Smooth muscle cell of the brain vasculature (primary cell): ENCODE measurements at regions not wholly inside any gene's neighbourhood (a gene's known extent, or its start where the extent isn't known, plus 50 kb on each side); places are given as distances from the start of the nearest gene placed in this dataset.

Experiments used
- DNase-seq: peaks from one replicate; pipeline ENCODE4 v3.0.0-alpha.2; 2012; ENCODE audit warnings: low read depth, low spot score

DNA sequence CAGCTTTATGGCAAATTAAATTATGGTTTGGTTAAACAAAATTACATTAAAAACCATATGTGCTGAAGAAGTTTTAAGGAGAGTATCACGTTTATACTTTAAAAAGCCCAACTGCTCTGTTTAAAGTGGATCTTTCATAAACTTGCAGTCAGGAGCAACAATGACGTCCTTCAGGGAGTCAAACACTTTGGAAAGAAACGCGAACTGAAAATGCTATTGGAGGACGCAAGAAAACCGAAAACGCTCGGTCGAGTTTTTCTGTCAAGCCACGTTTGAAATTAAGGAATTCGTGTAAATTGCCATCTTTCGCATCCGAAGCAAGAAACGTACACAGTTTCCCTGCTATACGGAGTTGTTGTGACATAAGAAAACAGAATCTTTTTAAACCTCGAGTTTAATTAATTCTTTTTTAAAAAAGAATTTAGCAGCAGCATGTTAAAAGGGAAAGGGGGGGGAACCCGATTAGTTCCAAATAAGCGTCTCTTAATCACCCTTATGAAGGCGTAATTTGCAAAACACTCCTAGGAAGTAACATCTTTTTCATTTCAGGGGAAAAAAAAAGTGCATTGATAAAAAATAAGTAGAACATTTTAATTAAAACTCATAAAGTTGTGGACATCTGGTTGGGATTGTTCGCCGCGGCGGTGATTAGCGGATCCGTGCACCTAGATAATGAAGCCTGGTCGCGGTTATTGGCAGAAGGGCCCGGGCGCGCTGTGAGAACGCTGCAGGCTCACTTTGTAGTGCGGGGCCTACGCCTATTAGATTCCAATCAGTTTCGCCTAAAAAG, 295.4 kb downstream of the TFAP2C start:
- no peak for DNase-seq

- DNase-seq, result no peak
Measured at GRCh38 chr20:56925082-56925830, 296.1 kb downstream of the TFAP2C start.

DNA sequence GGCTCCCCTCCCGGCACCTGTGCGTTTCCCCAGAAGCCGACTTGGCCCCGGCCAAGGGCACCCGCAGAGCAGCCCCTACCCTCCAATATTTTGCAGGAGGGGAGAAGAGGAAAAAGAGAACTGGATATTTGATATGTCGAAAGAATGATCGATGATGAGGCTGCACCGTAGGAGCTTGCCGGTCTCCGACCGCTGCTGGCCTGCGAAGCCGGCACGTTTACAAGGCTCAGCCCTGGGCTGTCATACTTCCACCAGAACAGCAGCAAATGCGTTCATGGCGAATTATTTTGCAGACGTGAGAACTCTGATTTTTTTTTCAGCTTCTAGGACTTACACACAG, 296.7 kb downstream of the TFAP2C start:
- DNase-seq, result no peak

- no peak for DNase-seq
Measured at GRCh38 chr20:56926501-56926900, 297.4 kb downstream of the TFAP2C start.

GRCh38 chr20:56927127-56927526, 298.0 kb downstream of the TFAP2C start:
- no peak for DNase-seq

DNA sequence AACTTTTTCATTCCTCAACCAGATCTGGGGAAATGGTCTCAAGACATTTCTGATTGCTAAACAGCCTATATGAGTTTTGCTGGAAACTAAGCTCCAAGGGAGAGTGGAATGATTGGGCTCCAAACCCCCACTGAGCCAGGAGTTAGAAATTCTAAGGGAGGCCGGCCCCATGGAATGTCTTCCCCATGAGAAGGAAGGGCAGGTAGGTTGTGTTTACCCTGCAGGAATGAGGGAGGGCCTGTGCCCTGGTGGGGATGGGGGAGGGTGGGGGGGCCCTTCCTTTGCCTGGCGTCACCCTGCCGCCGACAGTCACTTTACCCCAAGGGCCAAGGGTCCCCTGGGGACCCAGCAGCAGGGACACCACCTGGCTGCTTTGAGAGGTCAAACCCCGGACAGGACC, 298.9 kb downstream of the TFAP2C start:
- no peak for DNase-seq

DNA sequence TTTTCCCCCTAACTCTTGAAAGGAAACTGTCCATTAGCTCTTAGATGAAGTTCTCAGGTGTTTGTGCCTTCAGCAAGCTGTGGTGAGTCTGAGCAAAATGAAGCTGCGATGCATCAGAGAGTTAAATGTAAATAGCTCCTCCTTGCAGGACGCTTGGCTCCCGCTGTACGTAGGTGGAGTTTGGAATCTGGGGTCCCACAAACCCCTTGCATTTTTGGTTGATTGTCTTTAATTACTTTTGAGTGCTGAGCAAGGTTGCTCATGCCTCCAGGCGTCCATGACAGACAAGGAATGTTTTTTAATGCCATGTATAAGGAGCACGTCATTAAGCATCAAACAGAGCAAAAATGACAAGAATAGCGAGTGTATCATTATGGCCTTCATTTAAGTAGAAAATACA, 300.5 kb downstream of the TFAP2C start:
- no peak for DNase-seq

- no peak for DNase-seq
Measured at GRCh38 chr20:56930876-56931275, 301.8 kb downstream of the TFAP2C start.

- no peak for DNase-seq
Measured at GRCh38 chr20:56932575-56933330, 303.6 kb downstream of the TFAP2C start.

DNA sequence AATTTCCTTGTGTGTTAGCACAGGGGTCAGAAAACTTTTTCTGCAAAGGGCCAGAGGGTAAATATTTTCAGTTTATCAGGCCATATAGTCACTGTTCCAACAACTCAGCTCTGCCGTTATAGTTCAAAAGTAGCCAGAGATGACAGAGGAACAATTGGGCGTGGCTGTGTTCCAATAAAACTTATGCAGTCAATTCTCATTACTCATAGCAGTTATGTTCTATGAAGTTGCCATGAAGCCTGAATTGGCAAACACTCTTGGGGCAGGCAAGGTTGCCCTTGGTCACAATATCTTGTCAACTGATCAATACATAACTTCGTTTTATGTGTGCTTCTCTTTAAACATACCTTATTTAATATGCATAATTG, 304.2 kb downstream of the TFAP2C start:
- DNase-seq, result no peak

GRCh38 chr20:56934888-56935287, 305.8 kb downstream of the TFAP2C start:
- no peak for DNase-seq

GRCh38 chr20:56940466-56940865, 311.4 kb downstream of the TFAP2C start:
- DNase-seq, result no peak

DNA sequence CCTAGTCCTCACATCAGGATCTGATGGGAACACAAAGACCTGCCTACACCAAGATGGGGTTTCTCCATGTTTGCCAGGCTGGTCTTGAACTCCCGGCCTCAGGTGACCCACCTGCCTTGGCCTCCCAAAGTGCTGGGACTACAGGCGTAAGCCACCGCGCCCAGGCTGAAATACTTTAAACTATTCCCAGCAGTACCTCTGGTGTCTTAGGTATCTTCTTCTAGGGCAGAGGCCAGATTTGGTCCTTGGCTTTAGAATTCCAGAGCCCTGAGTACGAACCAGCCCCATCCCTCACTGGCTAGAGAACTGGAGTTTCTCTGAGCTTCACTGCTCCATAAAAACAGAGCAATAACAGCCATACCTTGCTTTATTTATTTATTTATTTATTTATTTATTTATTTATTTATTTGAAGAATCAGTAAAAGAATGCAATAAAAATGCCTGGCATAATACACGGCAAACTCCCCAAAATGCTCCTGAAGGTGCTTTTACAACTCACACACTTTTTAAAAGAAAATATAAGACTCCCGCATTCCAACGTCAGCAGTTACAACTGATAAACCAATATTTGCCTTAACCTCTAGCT, 312.1 kb downstream of the TFAP2C start:
- no peak for DNase-seq

DNA sequence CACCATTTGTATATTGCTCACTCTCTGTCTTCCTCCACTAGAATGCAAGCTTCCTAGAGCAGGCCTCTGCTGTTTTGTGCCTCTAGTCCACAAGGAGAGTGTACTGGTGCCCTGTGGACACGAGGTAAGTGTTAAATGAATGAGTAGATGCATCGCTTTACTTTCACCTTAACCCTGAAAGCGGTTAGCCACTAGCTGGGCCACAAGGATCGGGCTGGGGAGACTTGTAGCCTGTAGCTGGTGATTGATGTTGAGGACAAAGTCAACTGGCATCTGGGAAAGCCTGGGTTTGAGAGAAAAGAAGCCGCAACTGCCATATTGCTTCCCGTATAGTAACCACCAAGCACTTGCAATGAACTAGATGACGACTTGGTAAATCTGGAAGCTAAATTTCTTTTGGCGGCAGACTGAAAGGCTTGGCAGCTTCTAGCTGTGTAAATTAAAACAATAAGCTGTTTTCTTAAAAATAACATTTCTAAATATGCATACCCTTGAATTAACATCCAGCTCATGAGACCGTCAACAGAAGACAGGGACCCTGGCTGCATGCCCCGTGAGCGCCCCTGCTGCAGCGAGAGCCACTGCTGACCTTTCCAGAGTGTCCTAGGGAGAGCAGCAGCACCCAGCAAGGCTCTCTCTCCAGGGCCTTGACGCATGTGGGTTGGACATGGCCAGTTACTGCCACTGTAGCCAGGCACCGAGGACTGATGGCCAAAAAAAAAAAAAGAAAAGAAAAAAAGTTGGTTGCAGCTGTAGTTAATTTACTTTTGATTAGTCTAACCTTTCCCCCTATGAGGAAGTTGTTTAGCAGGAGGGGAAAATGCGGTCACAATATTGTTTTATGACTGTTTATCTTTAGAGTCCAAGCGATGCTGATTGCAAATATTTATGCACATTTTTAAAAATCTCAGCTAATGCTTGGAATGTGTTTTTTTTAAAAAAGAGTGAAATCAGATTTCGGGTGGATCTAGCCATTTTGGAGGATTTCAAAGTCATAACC, 315.1 kb downstream of the TFAP2C start:
- no peak for DNase-seq

- no peak for DNase-seq
Measured at GRCh38 chr20:56945057-56945456, 316.0 kb downstream of the TFAP2C start.

- DNase-seq, result no peak
Measured at GRCh38 chr20:56945901-56946300, 316.8 kb downstream of the TFAP2C start.

DNA sequence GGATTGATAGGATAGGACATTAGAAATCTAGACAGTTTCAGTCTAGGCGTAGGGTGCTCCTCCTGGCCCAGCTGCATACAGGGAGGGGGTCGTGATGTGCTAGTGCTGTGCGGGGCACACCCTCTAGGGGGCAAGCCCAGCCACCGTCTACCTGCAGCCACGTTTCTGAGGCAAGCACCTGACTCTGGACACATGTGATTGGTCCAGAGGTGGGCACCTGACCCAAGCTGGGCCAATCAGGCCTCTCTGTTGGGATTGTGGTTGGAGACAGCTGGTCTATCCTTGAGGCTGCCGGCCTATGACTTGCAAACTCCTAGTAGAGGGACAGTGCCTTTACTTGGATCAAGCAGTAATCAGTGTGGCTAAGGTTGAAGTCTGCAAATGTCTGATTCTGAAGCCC, 317.1 kb downstream of the BMP7 start:
- no peak for DNase-seq

- no peak for DNase-seq
Measured at GRCh38 chr20:56952258-56953047, 314.0 kb downstream of the BMP7 start.

- no peak for DNase-seq
Measured at GRCh38 chr20:56953048-56953586, 313.3 kb downstream of the BMP7 start.

DNA sequence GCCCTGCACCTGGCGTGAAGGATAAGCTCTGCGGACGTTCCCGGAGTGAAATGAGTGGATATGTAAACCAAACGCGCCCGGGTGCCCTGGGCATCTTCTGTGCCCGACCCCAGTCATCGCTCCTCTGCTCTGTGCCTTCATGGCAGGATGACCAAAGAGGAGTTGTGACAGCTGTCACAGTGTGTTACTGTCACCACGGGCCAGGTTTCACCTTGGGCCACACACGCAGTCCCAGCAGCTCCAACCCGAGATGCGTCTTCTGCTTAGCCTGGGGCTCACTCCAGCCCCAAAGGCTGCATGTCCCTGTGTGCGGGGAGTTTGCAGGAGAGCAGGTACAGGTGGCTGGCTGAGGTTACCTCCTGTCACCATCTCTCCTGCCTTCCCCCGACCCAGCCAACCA, 311.6 kb downstream of the BMP7 start:
- DNase-seq, result no peak
